B cell (primary cell): ENCODE measurements at regions not wholly inside any gene's neighbourhood (a gene's known extent, or its start where the extent isn't known, plus 50 kb on each side); places are given as distances from the start of the nearest gene placed in this dataset.

Source experiments
- ATAC-seq: fragments of 200-7000 bp; cut with Tn5 transposase; one replicate; pipeline ENCODE4 v1.10.0; 2021; ENCODE audit warnings: low read depth, mild to moderate bottlenecking, moderate number of reproducible peaks, moderate library complexity
- CTCF ChIA-PET: fragments of 350-600 bp; sonication (Branson Sonifier 250); formaldehyde crosslinking; loops from one replicate; lab custom pipeline; 2021; ENCODE audit warnings: antibody characterized with exemption, inconsistent platforms; lab: Charles Lee
- POLR2A ChIA-PET: fragments of 350-600 bp; sonication (Branson Sonifier 250); formaldehyde crosslinking; loops from one replicate; lab custom pipeline; 2021; ENCODE audit warnings: antibody characterized with exemption; lab: Charles Lee
- DNase-seq: peaks from one replicate; pipeline ENCODE4 v3.0.0; 2013
- H2AFZ ChIP-seq: 2 replicates; pipeline ENCODE4 v1.6.1; 2012; ENCODE audit warnings: mild to moderate bottlenecking, low read depth, low read length; ENCODE audit not compliant: insufficient read depth, poor library complexity, severe bottlenecking
- H3K27ac ChIP-seq, 2 donors: 1 replicate in 1 of 2; 2 replicates in 1 of 2; pipeline ENCODE4 v1.5.1; 2012 to 2013; ENCODE audit warnings: low read length in 2 of 2, mild to moderate bottlenecking in 2 of 2, moderate library complexity in 1 of 2
- H3K27me3 ChIP-seq, 4 experiments: fragments of 200-600 bp in 1 of 4; sonication (generic) in 1 of 4; replicated peaks in 1 of 4; 1 replicate in 2 of 4; 2 replicates in 2 of 4; pipeline versions ENCODE4 v1.6.1 to v1.7.0; 2013 to 2016; ENCODE audit warnings: low read length in 3 of 4, mild to moderate bottlenecking in 2 of 4, mixed read lengths in 1 of 4, moderate library complexity in 1 of 4; ENCODE audit not compliant: insufficient read depth in 4 of 4, control insufficient read depth in 3 of 4; ENCODE audit errors: control extremely low read depth in 1 of 4
- H3K36me3 ChIP-seq, 2 experiments: replicated peaks in 1 of 2; 1 replicate in 1 of 2; 2 replicates in 1 of 2; pipeline versions ENCODE4 v1.6.1 to v1.7.1; 2013; ENCODE audit warnings: low read length in 1 of 2; ENCODE audit not compliant: insufficient read depth in 2 of 2, control insufficient read depth in 1 of 2; ENCODE audit errors: control extremely low read depth in 1 of 2, extremely low read depth in 1 of 2
- H3K4me1 ChIP-seq, 2 donors: fragments of 200-600 bp in 1 of 2; sonication (generic) in 1 of 2; 1 replicate in 1 of 2; 2 replicates in 1 of 2; pipeline versions ENCODE4 v1.5.1 to v1.6.1; 2013 to 2017; ENCODE audit warnings: low read length in 2 of 2; ENCODE audit not compliant: control insufficient read depth in 2 of 2, insufficient read depth in 2 of 2
- H3K4me2 ChIP-seq: replicated peaks from 2 replicates; pipeline ENCODE3; 2012; ENCODE audit warnings: mild to moderate bottlenecking, low read depth, low read length; ENCODE audit not compliant: poor library complexity, severe bottlenecking
- H3K4me3 ChIP-seq, 5 experiments: fragments of 200-600 bp in 1 of 5; sonication (generic) in 1 of 5; 1 replicate in 3 of 5; 2 replicates in 2 of 5; pipeline versions ENCODE4 v1.5.1 to v1.7.0; 2011 to 2016; ENCODE audit warnings: low read length in 4 of 5, mild to moderate bottlenecking in 4 of 5, low read depth in 2 of 5, control low read depth in 1 of 5, moderate library complexity in 1 of 5; ENCODE audit not compliant: insufficient read depth in 1 of 5; ENCODE audit errors: control extremely low read depth in 1 of 5, extremely low read depth in 1 of 5
- H3K79me2 ChIP-seq: fragments of 200-600 bp; sonication (generic); one replicate; pipeline ENCODE4 v1.6.0; 2016; ENCODE audit warnings: low read length; ENCODE audit not compliant: control insufficient read depth, insufficient read depth
- H3K9ac ChIP-seq: fragments of 200-600 bp; sonication (generic); 2 replicates; pipeline ENCODE4 v1.6.1; 2017; ENCODE audit warnings: mild to moderate bottlenecking, low read length, moderate library complexity
- H3K9me3 ChIP-seq, 3 donors: one replicate each; pipeline versions ENCODE4 v1.6.1 to v1.7.1; 2013; ENCODE audit warnings: low read length in 2 of 3; ENCODE audit not compliant: control insufficient read depth in 2 of 3, insufficient read depth in 1 of 3; ENCODE audit errors: control extremely low read depth in 1 of 3
- H4K20me1 ChIP-seq: 2 replicates; pipeline ENCODE4 v1.6.0; 2012; ENCODE audit warnings: mild to moderate bottlenecking, low read length; ENCODE audit not compliant: insufficient read depth, control insufficient read depth, poor library complexity, severe bottlenecking
- H3K27ac Mint-ChIP-seq: one replicate; pipeline ENCODE4 v1.8.0; 2021; ENCODE audit warnings: mixed read lengths
- H3K27me3 Mint-ChIP-seq: one replicate; pipeline ENCODE4 v1.8.0; 2021; ENCODE audit warnings: mixed read lengths
- H3K4me1 Mint-ChIP-seq: one replicate; pipeline ENCODE4 v1.8.0; 2021; ENCODE audit warnings: mixed read lengths
- H3K4me3 Mint-ChIP-seq: one replicate; pipeline ENCODE4 v1.8.0; 2021; ENCODE audit warnings: mixed read lengths
- H3K9me3 Mint-ChIP-seq: one replicate; pipeline ENCODE4 v1.8.0; 2022; ENCODE audit warnings: mixed read lengths; ENCODE audit not compliant: insufficient read depth
- EZH2 ChIP-seq: IDR thresholded peaks from 2 replicates; pipeline ENCODE4 v1.6.1; 2012; ENCODE audit warnings: borderline replicate concordance, low read depth, mild to moderate bottlenecking, moderate library complexity, low read length; ENCODE audit not compliant: insufficient read depth, poor library complexity, severe bottlenecking
- WGBS: methylation state at CpG from one replicate; pipeline ENCODE4 v1.1.5; 2013; ENCODE audit warnings: missing lambda C conversion rate; ENCODE audit not compliant: insufficient coverage; 5-methylcytosine and 5-hydroxymethylcytosine counted together
- intact Hi-C: fragments of 100-400 bp; cut with micrococcal nuclease; formaldehyde crosslinking; loops from one replicate; pipeline ENCODE4 v1.10.0; 2022
- TF ChIP-seq, protein P1 (sequence below): fragments of 200-600 bp; IDR thresholded peaks from one replicate; pipeline ENCODE4 v1.8.0; 2022; ENCODE audit warnings: antibody characterized with exemption, mild to moderate bottlenecking

DNA sequence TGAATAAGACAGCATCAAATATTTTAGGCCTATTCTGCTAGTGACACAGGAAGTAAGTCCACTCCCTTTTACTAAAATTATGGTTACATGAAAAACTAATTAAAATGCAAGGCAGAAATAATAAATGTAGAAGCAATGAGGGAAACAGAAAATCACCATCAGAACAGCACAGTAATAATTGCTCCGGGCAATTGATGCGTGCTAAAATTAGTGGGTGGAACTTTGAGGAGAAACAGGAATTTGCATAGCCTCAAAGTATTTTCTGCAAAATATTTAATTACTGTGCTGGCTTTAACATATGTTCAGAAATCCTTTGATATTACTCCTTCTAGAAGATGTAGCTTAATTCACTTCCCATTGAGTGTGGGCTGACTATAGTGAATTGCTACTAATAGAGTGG, 654.3 kb upstream of the RAB6C start:
- H3K4me3 ChIP-seq, result no peak overlapping the region
- ChIA-PET CTCF (no interaction called here), POLR2A (no interaction called here)
- H3K9me3 Mint-ChIP-seq, result peaks cover 5% of the 10 kb centered on the region
- no peaks in the 10 kb centered on the region for H3K27me3 Mint-ChIP-seq
- DNase-seq, result no peak
- no peak overlapping the region for H3K27ac ChIP-seq
- H3K36me3 ChIP-seq, result no peaks in the 10 kb centered on the region
- H3K4me3 Mint-ChIP-seq, result no peak overlapping the region
- no peaks in the 10 kb centered on the region for H3K27me3 ChIP-seq
- no peaks in the 10 kb centered on the region for H3K9me3 ChIP-seq
- no peaks in the 10 kb centered on the region for H3K4me1 ChIP-seq
- ATAC-seq, result no peak
- no peaks in the 10 kb centered on the region for H4K20me1 ChIP-seq
- H3K4me1 Mint-ChIP-seq, result no peaks in the 10 kb centered on the region
- intact Hi-C loops, result no loop called here
- no CpG with 5 or more reads among the region's 2 CpGs for WGBS
- no peak overlapping the region for H2AFZ ChIP-seq
- TF ChIP-seq EZH2, result no peak
- TF ChIP-seq, protein P1, sequence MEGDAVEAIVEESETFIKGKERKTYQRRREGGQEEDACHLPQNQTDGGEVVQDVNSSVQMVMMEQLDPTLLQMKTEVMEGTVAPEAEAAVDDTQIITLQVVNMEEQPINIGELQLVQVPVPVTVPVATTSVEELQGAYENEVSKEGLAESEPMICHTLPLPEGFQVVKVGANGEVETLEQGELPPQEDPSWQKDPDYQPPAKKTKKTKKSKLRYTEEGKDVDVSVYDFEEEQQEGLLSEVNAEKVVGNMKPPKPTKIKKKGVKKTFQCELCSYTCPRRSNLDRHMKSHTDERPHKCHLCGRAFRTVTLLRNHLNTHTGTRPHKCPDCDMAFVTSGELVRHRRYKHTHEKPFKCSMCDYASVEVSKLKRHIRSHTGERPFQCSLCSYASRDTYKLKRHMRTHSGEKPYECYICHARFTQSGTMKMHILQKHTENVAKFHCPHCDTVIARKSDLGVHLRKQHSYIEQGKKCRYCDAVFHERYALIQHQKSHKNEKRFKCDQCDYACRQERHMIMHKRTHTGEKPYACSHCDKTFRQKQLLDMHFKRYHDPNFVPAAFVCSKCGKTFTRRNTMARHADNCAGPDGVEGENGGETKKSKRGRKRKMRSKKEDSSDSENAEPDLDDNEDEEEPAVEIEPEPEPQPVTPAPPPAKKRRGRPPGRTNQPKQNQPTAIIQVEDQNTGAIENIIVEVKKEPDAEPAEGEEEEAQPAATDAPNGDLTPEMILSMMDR, result no peak
- H3K9ac ChIP-seq, result no peak overlapping the region
- H3K79me2 ChIP-seq, result no peaks in the 10 kb centered on the region
- H3K27ac Mint-ChIP-seq, result no peak overlapping the region
- no peak overlapping the region for H3K4me2 ChIP-seq

DNA sequence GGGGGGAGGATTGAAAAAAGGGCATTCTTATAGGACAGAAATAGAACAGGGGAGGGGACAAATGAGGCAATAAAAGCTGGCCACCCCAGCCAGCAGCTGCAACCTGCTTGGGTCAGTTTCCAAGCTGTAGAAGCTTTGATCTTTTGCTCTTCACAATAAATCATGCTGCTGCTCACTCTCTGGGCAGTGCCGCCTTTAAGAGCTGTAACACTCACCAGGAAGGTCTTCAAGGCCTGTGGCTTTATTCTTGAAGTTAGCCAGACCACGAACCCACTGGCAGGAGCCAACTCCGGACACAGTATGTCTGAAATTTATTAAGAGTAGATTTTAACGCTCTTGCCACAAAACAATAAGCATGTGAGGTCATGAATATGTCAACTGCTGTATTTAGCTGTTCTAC, 649.9 kb upstream of the RAB6C start:
- no peak overlapping the region for H2AFZ ChIP-seq
- H3K9ac ChIP-seq, result no peak overlapping the region
- no peaks in the 10 kb centered on the region for H3K4me1 ChIP-seq
- Mint-ChIP-seq H3K9me3 (peaks cover 5% of the 10 kb centered on the region), H3K4me3 (no peak overlapping the region), H3K27me3 (no peaks in the 10 kb centered on the region), H3K27ac (no peak overlapping the region), H3K4me1 (no peaks in the 10 kb centered on the region)
- H4K20me1 ChIP-seq, result no peaks in the 10 kb centered on the region
- POLR2A ChIA-PET, result no interaction called here
- H3K4me2 ChIP-seq, result no peak overlapping the region
- H3K27ac ChIP-seq, result no peak overlapping the region
- no peaks in the 10 kb centered on the region for H3K27me3 ChIP-seq
- TF ChIP-seq, protein P1, result no peak
- no peak for TF ChIP-seq EZH2
- no peaks in the 10 kb centered on the region for H3K36me3 ChIP-seq
- intact Hi-C loops, result no loop called here
- DNase-seq (no peak), ATAC-seq (no peak)
- no peak overlapping the region for H3K4me3 ChIP-seq
- H3K9me3 ChIP-seq, result no peaks in the 10 kb centered on the region
- H3K79me2 ChIP-seq, result no peaks in the 10 kb centered on the region
- CTCF ChIA-PET, result no interaction called here
- 60% methylated on average over 1 of the region's 4 CpGs for WGBS
